ENCODE measurements at regions not wholly inside any gene's neighbourhood (a gene's known extent, or its start where the extent isn't known, plus 50 kb on each side); places are given as distances from the start of the nearest gene placed in this dataset.

GRCh38 chrX:7215842-7216241 is 67.9 kb upstream of the PUDP start:
- DNase-seq = no peak

- no peak for DNase-seq
Observed at GRCh38 chrX:7214251-7214650, 66.3 kb upstream of the PUDP start.

DNA sequence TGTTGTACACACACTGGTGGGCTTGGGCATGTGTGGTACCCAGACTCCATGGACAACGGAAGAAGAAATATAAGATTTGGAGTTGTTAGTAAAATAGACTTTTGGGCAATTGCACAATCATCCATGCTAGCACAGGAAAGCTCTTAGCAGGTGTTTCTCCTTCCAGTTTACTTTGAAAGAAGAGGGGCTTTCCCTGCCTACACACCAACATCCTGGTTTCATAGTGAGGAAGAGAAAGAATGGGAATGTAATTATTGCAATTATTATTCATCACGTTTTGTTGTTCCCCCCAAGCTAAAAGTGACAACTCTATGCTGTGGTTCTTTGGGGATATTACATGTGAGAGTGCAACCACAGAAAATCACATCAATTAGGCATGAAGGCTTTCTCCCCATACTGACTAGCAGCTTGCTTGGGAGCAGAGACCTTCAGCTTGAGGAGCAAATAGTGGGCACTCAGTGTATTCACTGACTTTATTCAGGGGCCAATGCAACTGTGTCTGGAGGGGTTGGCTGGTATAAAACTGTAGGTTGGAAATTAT is 57.2 kb upstream of the PUDP start:
- no peak for DNase-seq

- no peak for DNase-seq
Observed at GRCh38 chrX:7204619-7205018, 56.7 kb upstream of the PUDP start.

DNA sequence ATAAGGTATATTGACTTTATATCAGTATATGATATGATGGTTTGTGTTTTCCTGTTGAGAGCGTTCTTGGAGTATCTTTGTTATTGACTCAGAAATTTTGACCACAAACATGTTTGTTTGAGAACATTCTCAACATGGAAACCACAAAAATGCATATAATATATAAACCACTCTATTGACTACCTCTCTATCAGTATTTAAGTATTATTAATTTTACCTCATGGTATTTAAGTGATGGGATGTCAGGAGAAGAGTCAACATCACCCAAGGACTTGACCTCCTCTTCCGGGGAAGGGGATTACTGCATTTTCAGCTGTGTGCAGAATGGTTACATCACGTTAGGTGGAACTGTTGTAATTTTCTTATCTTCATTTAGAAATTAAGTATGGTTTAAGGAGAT is 54.3 kb upstream of the PUDP start:
- DNase-seq = no peak

- no peak for DNase-seq
Observed at GRCh38 chrX:7201496-7201895, 53.5 kb upstream of the PUDP start.

DNA sequence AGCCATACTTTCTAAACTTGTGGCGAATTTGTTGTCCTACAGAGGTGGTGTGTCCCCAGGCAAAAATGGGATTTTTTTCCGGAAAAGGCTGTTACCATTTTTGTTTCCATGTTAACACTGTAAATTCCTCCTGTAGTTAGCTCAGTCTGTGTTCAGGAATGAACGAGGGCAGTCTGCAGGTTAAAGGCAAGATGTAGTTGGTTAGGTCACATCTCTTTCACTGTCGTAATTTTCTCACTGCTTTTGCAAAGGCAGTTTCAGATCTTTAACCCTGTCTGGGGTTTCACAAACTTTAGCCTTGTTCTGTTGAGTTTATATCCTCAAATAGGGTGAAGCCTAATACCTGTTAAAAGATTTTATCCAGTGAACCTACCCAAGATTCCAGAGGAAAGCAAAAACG is 50.5 kb upstream of the PUDP start:
- DNase-seq = no peak
